ENCODE measurements at regions not wholly inside any gene's neighbourhood (a gene's known extent, or its start where the extent isn't known, plus 50 kb on each side); places are given as distances from the start of the nearest gene placed in this dataset.

- TF ChIP-seq POLR2AphosphoS5 (IDR thresholded peaks at IDR 0.05; ENCODE audit: insufficient read depth in 1 of 2, low read depth in 1 of 2), result no peak
- no peak for TF ChIP-seq CTCF (IDR thresholded peaks at IDR 0.05)
Observed at GRCh38 chr5:109945097-109945678, 255.5 kb downstream of the MAN2A1 start.
